ENCODE measurements at regions not wholly inside any gene's neighbourhood (a gene's known extent, or its start where the extent isn't known, plus 50 kb on each side); places are given as distances from the start of the nearest gene placed in this dataset.

DNA sequence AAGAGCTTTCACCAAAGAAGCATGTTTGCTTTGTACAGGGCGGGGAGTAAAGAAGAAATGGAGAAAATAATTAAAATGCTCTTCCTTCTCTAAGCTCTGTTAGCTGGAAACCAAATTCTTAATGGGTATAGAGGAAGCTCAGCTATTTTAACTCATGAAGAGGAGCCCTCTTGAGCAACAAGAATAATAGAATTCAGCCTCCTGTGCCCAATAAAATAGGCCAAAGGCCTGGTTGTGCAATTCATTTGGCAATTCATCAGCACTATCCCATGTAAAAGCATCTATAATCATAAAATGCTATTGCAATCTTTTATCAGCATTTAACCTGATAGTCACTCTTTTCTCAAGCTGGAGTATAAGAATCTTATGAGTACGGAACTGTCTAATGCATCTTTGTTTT lies 133.6 kb upstream of the CDH6 start:
- no peak for TF ChIP-seq POLR2A (IDR thresholded peaks at IDR 0.05)
- TF ChIP-seq, protein P1, sequence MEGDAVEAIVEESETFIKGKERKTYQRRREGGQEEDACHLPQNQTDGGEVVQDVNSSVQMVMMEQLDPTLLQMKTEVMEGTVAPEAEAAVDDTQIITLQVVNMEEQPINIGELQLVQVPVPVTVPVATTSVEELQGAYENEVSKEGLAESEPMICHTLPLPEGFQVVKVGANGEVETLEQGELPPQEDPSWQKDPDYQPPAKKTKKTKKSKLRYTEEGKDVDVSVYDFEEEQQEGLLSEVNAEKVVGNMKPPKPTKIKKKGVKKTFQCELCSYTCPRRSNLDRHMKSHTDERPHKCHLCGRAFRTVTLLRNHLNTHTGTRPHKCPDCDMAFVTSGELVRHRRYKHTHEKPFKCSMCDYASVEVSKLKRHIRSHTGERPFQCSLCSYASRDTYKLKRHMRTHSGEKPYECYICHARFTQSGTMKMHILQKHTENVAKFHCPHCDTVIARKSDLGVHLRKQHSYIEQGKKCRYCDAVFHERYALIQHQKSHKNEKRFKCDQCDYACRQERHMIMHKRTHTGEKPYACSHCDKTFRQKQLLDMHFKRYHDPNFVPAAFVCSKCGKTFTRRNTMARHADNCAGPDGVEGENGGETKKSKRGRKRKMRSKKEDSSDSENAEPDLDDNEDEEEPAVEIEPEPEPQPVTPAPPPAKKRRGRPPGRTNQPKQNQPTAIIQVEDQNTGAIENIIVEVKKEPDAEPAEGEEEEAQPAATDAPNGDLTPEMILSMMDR (IDR thresholded peaks at IDR 0.05): no peak
